Ishikawa (cell line): ENCODE measurements at regions not wholly inside any gene's neighbourhood (a gene's known extent, or its start where the extent isn't known, plus 50 kb on each side); places are given as distances from the start of the nearest gene placed in this dataset.

ENCODE experiments used
- CEBPB ChIP-seq: IDR thresholded peaks from 2 replicates; pipeline ENCODE4 v1.6.1; 2012
- CREB1 ChIP-seq: IDR thresholded peaks from 2 replicates; pipeline ENCODE4 v1.6.1; 2012; ENCODE audit warnings: low read depth
- EP300 ChIP-seq: IDR thresholded peaks from 2 replicates; pipeline ENCODE4 v1.6.1; 2012; ENCODE audit warnings: borderline replicate concordance
- FOXM1 ChIP-seq: IDR thresholded peaks from 2 replicates; pipeline ENCODE4 v1.6.1; 2012; ENCODE audit warnings: low read depth, borderline replicate concordance
- MAX ChIP-seq: IDR thresholded peaks from 2 replicates; pipeline ENCODE4 v1.6.1; 2012
- NFIC ChIP-seq: IDR thresholded peaks from 2 replicates; pipeline ENCODE4 v1.6.1; 2012
- RAD21 ChIP-seq: IDR thresholded peaks from 2 replicates; pipeline ENCODE4 v1.6.1; 2012; ENCODE audit warnings: low read depth
- TAF1 ChIP-seq: IDR thresholded peaks from 2 replicates; pipeline ENCODE4 v1.6.1; 2012; ENCODE audit warnings: low read depth, mild to moderate bottlenecking
- TCF12 ChIP-seq: IDR thresholded peaks from 2 replicates; pipeline ENCODE4 v1.6.1; 2012; ENCODE audit warnings: low read depth
- TEAD4 ChIP-seq: IDR thresholded peaks from 2 replicates; pipeline ENCODE4 v1.6.1; 2012
- TF ChIP-seq, protein P1 (sequence below): IDR thresholded peaks from 2 replicates; pipeline ENCODE4 v1.6.1; 2012; ENCODE audit warnings: low read depth, mild to moderate bottlenecking

DNA sequence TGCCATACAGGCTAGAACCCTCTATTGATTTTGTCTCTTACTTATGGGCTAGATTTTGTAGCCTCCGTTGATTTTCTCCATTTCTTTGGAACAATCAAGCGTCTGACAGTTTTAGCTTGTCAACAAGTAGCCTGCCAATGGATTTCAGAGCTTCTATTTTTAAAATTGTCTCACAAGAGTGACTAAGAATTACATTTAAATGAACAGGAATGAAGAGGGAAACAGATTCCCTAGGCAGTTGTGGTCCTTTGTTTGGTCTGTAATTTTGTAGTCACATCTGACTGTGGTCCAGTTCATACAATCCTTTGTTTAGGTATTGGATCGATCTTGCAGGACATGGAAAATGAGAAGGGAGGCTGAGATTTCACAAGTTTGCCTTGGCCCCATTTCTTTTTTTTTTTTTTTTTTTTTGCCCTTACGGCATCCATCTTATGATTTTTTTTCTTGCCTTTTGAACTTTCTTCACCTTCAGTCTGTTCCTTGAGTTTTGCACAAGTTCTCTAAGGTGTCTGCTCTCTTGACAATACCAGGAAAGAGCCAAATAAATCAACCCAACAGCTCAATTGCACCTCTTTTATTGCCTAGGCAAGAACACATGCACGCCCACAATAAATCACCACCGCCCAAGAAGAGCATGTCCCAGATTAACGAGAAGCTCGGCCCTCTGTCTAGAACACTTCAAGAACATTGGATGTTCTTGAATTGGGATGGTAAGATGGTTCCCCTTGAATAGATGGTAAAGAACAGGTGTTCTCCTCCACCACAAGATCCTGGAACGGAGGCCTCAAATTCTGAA lies 86.5 kb upstream of the EGFL6 start:
- no peak for TF ChIP-seq CREB1
- TF ChIP-seq EP300 = no peak
- TF ChIP-seq FOXM1 = no peak
- TF ChIP-seq RAD21 = no peak
- TF ChIP-seq, protein P1, sequence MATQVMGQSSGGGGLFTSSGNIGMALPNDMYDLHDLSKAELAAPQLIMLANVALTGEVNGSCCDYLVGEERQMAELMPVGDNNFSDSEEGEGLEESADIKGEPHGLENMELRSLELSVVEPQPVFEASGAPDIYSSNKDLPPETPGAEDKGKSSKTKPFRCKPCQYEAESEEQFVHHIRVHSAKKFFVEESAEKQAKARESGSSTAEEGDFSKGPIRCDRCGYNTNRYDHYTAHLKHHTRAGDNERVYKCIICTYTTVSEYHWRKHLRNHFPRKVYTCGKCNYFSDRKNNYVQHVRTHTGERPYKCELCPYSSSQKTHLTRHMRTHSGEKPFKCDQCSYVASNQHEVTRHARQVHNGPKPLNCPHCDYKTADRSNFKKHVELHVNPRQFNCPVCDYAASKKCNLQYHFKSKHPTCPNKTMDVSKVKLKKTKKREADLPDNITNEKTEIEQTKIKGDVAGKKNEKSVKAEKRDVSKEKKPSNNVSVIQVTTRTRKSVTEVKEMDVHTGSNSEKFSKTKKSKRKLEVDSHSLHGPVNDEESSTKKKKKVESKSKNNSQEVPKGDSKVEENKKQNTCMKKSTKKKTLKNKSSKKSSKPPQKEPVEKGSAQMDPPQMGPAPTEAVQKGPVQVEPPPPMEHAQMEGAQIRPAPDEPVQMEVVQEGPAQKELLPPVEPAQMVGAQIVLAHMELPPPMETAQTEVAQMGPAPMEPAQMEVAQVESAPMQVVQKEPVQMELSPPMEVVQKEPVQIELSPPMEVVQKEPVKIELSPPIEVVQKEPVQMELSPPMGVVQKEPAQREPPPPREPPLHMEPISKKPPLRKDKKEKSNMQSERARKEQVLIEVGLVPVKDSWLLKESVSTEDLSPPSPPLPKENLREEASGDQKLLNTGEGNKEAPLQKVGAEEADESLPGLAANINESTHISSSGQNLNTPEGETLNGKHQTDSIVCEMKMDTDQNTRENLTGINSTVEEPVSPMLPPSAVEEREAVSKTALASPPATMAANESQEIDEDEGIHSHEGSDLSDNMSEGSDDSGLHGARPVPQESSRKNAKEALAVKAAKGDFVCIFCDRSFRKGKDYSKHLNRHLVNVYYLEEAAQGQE = no peak
- TF ChIP-seq CEBPB = no peak
- TF ChIP-seq NFIC = no peak
- TF ChIP-seq TEAD4 = no peak
- no peak for TF ChIP-seq TCF12
- TF ChIP-seq MAX = no peak
- TF ChIP-seq TAF1 = no peak
